ENCODE measurements at regions not wholly inside any gene's neighbourhood (a gene's known extent, or its start where the extent isn't known, plus 50 kb on each side); places are given as distances from the start of the nearest gene placed in this dataset.
"Not testable (repeated sequence)": the region's sequence is repeated elsewhere in the genome, so short reads cannot be mapped to it uniquely, and the experiment has no call there.

DNA sequence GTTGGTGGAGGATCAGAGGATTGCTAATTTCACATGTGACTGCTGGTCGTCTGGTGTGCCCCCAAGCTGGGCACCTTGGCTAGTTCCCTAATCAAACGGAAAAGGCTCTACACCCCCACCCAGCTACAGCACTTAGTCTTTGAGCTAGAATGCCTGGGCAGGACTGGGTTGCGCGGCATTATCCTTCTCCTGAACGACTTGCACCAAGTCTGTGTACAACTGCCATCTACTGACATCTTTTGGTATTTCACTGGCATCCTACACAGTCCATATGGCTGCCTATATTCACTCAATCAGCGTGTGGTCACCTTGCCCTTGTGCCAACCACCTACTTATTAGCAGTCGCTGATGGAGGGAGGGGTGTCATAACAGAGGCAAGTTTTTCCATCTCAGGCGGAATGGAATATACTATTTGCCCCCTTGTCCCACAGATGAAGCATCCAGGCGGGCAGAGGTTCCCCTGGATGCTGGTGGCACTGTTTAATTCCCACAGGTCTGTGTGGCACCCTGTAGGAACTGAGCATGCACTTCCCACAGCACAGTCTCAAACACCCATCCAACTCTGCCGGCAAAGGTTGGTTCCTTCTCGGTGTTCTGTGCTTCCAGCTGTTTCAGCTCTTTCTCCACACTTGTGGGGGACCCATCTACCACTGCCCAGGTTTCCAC is 150.1 kb downstream of the OSTF1 start:
- no peak overlapping the region for H3K27ac ChIP-seq
- H3K4me3 ChIP-seq = no peak overlapping the region
- DNase-seq (ENCODE audit: low spot score) = no peak
- TF ChIP-seq, protein P1, sequence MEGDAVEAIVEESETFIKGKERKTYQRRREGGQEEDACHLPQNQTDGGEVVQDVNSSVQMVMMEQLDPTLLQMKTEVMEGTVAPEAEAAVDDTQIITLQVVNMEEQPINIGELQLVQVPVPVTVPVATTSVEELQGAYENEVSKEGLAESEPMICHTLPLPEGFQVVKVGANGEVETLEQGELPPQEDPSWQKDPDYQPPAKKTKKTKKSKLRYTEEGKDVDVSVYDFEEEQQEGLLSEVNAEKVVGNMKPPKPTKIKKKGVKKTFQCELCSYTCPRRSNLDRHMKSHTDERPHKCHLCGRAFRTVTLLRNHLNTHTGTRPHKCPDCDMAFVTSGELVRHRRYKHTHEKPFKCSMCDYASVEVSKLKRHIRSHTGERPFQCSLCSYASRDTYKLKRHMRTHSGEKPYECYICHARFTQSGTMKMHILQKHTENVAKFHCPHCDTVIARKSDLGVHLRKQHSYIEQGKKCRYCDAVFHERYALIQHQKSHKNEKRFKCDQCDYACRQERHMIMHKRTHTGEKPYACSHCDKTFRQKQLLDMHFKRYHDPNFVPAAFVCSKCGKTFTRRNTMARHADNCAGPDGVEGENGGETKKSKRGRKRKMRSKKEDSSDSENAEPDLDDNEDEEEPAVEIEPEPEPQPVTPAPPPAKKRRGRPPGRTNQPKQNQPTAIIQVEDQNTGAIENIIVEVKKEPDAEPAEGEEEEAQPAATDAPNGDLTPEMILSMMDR (IDR thresholded peaks at IDR 0.05) = peak; percentile 37

DNA sequence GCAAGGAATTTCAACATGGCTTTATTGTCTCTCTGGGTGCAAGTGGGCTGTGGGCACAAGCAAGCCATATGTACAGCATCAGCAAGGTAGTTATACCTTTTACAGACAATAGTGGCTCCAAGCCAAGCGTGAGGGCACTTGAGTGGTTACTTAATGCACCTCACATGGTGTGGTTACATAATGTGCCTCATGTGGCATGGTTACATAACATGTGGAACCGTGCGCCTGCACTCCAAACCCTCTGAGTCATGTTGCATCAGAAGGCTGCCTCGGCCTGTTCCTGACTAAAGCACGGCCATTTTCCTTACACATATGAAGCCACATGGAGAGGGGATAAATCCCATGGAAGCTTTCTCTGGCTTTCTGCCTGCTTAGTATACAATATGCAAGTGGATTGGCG is 150.9 kb downstream of the OSTF1 start:
- Histone ChIP-seq H3K27ac (no peak overlapping the region), H3K4me3 (no peak overlapping the region)
- TF ChIP-seq, protein P1 (IDR thresholded peaks at IDR 0.05) = no peak
- no peak for DNase-seq (ENCODE audit: low spot score)

DNA sequence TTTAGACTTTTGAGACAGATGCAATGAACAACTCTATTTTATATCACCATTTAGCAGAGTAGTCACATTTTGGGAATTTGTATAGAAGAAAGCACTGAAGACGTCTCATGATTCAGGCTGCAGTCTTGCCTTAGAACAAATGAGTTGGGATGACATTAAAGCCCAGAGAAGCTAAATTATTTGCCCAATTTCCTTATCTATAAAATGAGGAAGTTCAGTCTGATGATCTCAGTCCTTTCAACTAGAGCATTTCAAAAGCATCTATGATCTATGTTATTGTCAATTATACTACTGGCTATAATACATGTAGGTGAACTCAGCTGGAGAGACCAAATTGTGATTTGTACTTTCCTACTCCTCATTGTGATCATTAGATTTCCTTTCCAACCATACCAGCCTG is 154.1 kb downstream of the OSTF1 start:
- no peak overlapping the region for H3K4me3 ChIP-seq
- TF ChIP-seq, protein P1 (IDR thresholded peaks at IDR 0.05) = no peak
- no peak overlapping the region for H3K27ac ChIP-seq
- no peak for DNase-seq (ENCODE audit: low spot score)

DNA sequence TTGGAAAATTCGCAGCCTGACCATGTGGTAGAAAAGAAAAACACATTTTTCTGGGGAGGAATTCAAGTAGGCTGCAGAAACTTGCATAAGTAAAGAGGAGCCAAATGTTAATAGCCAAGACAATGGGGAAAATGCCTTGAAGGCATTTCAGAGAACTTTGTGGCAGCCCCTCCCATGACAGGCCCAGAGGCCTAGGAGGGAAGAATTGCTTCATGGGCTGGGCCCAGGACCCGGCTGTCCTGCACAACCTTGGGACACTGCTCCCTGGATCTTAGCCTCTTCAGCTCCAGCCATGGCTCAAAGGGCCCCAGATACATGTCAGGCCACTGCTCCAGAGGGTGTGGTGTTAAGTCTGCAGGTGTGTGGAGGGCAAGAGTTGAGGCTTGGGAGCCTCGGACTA is 158.6 kb downstream of the OSTF1 start:
- TF ChIP-seq, protein P1 (IDR thresholded peaks at IDR 0.05) = no peak
- Histone ChIP-seq H3K4me3 (no peak overlapping the region), H3K27ac (no peak overlapping the region)
- DNase-seq (ENCODE audit: low spot score) = no peak

DNA sequence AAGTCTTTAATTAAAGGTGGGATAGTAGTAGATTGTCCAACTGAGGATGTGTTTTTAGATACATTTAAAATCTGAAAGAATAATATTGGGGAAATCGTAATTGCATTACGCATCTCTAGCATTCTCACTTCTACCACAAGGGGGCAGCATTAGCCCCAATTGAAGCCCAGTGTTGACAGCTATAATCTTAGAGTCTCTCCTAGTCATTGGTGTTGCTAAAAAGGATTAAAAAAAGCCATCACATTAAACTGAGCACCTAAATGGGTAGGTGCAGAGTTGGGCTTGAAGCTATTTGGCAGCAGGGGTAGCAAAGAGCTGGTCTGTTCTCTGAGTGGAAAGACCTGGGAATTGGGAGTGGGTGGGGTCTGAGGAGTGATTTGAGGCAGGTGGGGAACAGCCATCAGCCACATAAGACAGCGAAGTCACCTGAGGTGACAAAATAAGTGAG is 177.2 kb downstream of the OSTF1 start:
- TF ChIP-seq, protein P1 (IDR thresholded peaks at IDR 0.05) = peak; percentile 88
- Histone ChIP-seq H3K27ac (no peak overlapping the region), H3K4me3 (no peak overlapping the region)
- no peak for DNase-seq (ENCODE audit: low spot score)

DNA sequence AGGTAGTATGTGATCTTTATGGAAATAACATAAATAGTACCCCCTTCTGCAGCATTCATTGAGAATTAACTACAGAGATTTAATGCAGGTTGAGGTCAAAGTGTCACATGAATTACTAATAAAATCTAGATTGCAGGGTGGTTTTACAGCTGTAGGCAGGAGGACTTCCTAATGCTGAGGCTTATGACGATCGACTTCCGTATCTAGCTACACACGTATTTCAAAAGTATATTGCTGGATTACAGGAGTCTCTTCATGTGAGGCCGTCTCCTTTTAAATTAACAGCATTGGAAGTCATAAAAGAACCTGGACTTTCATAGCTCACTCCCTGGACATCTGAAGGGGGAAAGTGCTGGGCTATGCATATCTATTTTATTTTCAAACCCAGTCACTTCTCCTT is 180.9 kb downstream of the OSTF1 start:
- TF ChIP-seq, protein P1 (IDR thresholded peaks at IDR 0.05) = no peak

DNA sequence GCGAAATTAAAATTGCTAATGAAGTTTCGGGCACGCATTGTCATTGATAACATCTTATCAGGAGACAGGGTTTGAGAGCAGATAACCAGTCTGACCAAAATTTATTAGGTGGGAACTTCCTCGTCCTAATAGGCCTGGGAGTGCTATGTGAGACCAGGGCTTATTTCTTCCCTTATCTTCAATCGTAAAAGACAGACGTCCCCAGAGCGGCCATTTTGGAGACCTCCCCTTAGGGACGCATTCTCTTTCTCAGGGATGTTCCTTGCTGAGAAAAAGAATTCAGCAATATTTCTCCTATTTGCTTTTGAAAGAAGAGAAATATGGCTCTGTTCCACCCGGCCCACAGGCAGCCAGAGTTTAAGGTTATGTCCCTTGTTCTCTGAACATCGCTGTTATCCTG is 184.7 kb downstream of the OSTF1 start:
- not testable (repeated sequence) for H3K27ac ChIP-seq; DNase-seq (ENCODE audit: low spot score); H3K4me3 ChIP-seq

More for the DNA sequence above, 180.9 kb downstream of the OSTF1 start:
- H3K4me3 ChIP-seq = no peak overlapping the region
- DNase-seq (ENCODE audit: low spot score) = no peak
- H3K27ac ChIP-seq = no peak overlapping the region
